AG04449 (cell line): ENCODE measurements at regions not wholly inside any gene's neighbourhood (a gene's known extent, or its start where the extent isn't known, plus 50 kb on each side); places are given as distances from the start of the nearest gene placed in this dataset.

Experiments used
- CTCF ChIA-PET: fragments of 350-600 bp; formaldehyde crosslinking; extraction: SDS; loops from one replicate; lab custom pipeline; 2021; ENCODE audit warnings: antibody characterized with exemption; lab: Yijun Ruan, JAX
- POLR2A ChIA-PET: fragments of 400-600, 350-600 bp; formaldehyde crosslinking; extraction: SDS; loops from one replicate; lab custom pipeline; 2020; ENCODE audit warnings: antibody characterized with exemption, inconsistent platforms; lab: Yijun Ruan, JAX
- DNase-seq: peaks from one replicate; pipeline ENCODE4 v3.0.0-alpha.2; 2010; ENCODE audit warnings: low read depth, low spot score
- H3K4me3 ChIP-seq: 2 replicates; pipeline ENCODE4 v1.5.1; 2011; ENCODE audit warnings: low read depth, mild to moderate bottlenecking, control low read depth, low read length
- TF ChIP-seq, protein P1 (sequence below): IDR thresholded peaks from one replicate; pipeline ENCODE4 v1.5.1; 2011; ENCODE audit warnings: mild to moderate bottlenecking, moderate library complexity, low read length, control low read depth, inconsistent platforms; ENCODE audit not compliant: insufficient read depth; ENCODE audit errors: missing control alignments

DNA sequence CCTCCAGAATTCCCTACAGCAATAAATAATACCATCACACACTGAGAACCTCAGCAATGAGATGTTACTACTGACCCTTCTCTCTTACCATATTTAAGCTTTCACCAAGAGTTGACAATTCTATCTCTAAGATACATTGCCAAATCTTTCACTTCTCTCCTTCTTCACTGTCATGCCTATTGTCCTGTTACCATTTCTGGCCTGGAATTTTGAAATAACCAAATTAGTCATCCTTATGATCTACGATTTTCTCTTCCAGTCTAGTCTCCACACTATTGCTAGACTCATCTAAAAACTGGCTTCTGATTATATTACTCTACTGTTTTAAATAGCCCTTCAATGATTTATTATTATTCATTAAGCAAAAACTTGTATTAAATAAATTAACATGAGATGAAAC is 656.1 kb upstream of the ADGRL4 start:
- POLR2A ChIA-PET = no interaction called here
- H3K4me3 ChIP-seq = no peak overlapping the region
- TF ChIP-seq, protein P1, sequence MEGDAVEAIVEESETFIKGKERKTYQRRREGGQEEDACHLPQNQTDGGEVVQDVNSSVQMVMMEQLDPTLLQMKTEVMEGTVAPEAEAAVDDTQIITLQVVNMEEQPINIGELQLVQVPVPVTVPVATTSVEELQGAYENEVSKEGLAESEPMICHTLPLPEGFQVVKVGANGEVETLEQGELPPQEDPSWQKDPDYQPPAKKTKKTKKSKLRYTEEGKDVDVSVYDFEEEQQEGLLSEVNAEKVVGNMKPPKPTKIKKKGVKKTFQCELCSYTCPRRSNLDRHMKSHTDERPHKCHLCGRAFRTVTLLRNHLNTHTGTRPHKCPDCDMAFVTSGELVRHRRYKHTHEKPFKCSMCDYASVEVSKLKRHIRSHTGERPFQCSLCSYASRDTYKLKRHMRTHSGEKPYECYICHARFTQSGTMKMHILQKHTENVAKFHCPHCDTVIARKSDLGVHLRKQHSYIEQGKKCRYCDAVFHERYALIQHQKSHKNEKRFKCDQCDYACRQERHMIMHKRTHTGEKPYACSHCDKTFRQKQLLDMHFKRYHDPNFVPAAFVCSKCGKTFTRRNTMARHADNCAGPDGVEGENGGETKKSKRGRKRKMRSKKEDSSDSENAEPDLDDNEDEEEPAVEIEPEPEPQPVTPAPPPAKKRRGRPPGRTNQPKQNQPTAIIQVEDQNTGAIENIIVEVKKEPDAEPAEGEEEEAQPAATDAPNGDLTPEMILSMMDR = no peak
- no peak for DNase-seq
- CTCF ChIA-PET = no interaction called here

DNA sequence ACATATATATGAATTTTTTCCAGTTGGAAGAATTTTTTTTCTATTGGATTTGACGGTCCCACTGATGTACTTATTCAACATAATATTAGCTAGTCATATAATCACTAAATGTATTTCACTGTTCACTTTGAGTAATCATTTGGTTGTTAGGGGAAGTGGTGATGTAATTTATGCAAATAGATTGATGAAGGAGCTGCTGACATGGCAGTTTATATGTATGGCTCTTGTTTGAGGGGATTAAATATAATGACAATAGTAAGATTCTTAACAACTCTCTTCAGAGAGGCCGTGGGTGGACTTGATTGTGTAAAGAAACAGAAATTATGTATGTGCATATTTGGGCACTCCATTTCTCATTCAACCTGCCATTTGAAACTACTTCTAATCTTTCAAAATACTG is 653.6 kb upstream of the ADGRL4 start:
- TF ChIP-seq, protein P1 = no peak
- DNase-seq = no peak
- H3K4me3 ChIP-seq = no peak overlapping the region
- CTCF ChIA-PET = no interaction called here
- POLR2A ChIA-PET = no interaction called here

DNA sequence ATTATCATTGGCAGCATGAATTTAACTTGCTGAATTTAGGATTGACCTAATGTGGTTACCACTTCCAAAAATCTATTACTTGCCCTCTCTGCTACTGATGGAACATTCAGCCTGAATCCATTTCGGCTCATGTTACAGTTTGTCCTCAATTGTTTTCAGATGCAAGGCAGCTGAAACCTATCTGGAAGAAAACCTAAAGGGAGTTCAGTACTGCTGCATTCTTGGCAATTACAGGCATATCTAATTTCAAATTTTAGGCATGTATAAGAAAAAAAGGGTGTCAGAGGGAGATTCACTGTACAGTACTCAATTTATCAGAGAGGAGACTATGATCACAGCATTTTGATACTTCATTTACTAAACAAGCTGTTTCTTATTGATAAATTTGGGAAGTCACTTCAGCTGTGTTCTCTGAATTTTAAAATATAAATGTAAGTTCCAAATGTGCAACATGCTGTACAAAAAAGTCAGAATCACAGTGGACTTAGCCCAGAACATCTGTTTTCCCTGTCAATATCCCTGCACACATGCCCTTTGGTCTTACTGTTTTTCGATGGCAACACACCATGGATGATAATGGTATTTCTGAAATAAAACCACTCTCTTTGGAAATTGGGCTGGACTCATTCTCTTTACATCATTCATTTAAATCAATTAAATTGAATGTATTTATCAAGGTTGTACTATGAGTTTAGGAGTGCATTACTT is 651.6 kb upstream of the ADGRL4 start:
- no peak for DNase-seq
- no peak overlapping the region for H3K4me3 ChIP-seq
- ChIA-PET CTCF (no interaction called here), POLR2A (no interaction called here)
- TF ChIP-seq, protein P1 = no peak

DNA sequence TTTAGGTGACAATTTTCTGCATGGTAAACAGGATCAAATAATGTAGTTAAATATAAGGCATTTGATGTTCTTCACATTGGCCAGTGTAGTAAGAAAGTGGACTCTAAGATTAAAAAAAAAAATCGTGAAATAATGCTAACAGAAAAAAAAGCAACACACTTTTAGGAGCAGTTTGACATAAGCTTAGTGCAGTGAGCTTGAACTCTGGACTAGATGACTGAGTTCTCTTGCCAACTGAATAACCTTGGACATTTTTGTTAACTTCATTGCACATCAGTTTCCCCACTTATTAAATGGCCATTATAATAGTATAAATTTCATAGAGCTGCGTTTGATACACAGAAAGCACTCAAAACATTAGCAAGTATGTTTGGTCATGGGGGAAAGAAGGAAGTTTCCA is 649.3 kb upstream of the ADGRL4 start:
- ChIA-PET POLR2A (no interaction called here), CTCF (no interaction called here)
- no peak overlapping the region for H3K4me3 ChIP-seq
- DNase-seq = no peak
- TF ChIP-seq, protein P1 = no peak

DNA sequence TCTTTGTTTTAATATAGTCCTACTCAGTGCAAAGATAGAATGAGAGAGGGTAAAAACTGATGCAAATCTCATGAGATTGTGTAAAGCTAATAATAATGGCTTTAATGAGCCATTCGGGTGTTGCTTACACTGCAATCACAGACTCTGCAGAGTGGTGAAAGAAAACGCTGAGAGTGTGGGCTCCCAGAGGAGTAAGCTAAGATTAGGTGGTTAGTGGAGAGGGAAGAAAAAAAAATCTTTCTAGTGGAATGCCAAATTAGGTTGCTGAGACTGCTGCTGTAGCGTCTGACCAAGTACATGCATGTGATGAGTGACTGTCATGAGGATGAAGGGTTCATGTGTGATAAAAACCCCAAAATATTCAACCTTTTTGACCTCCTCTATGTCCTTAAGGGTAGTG is 645.9 kb upstream of the ADGRL4 start:
- TF ChIP-seq, protein P1 = no peak
- CTCF ChIA-PET = no interaction called here
- DNase-seq = no peak
- POLR2A ChIA-PET = no interaction called here
- no peak overlapping the region for H3K4me3 ChIP-seq

DNA sequence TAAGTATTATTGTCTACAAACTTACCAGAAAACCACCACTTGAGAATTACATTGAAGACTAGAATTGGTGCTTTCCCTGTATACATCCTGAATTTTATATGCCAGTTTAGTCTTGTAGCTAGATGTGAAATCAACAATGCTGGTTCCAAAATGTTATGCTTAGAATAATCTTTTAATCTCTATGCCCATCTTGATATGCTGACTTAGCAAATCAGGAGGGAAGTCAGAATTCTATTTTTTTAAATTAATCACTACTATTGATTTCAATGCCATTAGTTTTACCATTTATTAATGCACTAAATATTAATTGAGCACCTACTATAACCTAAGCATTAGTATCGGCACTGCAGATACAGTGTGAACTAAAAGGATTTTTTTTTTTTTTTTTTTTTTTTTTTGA is 641.6 kb upstream of the ADGRL4 start:
- TF ChIP-seq, protein P1 = no peak
- no peak for DNase-seq
- CTCF ChIA-PET = no interaction called here
- POLR2A ChIA-PET = no interaction called here
- no peak overlapping the region for H3K4me3 ChIP-seq
